HUES48 (cell line): ENCODE measurements at regions not wholly inside any gene's neighbourhood (a gene's known extent, or its start where the extent isn't known, plus 50 kb on each side); places are given as distances from the start of the nearest gene placed in this dataset.

ENCODE experiments used
- H3K27ac ChIP-seq: one replicate; pipeline ENCODE4 v1.7.0; 2013; ENCODE audit warnings: low read depth, low read length, inconsistent platforms
- H3K27me3 ChIP-seq: 2 replicates; pipeline ENCODE4 v1.6.1; 2013; ENCODE audit warnings: mild to moderate bottlenecking, low read length; ENCODE audit not compliant: control insufficient read depth, insufficient read depth
- H3K36me3 ChIP-seq: 2 replicates; pipeline ENCODE4 v1.6.1; 2013; ENCODE audit warnings: low read length; ENCODE audit not compliant: control insufficient read depth, insufficient read depth
- H3K4me1 ChIP-seq: 2 replicates; pipeline ENCODE4 v1.6.1; 2013; ENCODE audit warnings: mild to moderate bottlenecking, low read length; ENCODE audit not compliant: control insufficient read depth, insufficient read depth
- H3K4me3 ChIP-seq: 2 replicates; pipeline ENCODE4 v1.5.1; 2013; ENCODE audit warnings: mild to moderate bottlenecking, low read depth, low read length
- H3K9ac ChIP-seq: 2 replicates; pipeline ENCODE4 v1.6.1; 2013; ENCODE audit warnings: mild to moderate bottlenecking, low read depth, low read length, moderate library complexity
- H3K9me3 ChIP-seq: 2 replicates; pipeline ENCODE4 v1.6.1; 2013; ENCODE audit warnings: low read length; ENCODE audit not compliant: control insufficient read depth, insufficient read depth

DNA sequence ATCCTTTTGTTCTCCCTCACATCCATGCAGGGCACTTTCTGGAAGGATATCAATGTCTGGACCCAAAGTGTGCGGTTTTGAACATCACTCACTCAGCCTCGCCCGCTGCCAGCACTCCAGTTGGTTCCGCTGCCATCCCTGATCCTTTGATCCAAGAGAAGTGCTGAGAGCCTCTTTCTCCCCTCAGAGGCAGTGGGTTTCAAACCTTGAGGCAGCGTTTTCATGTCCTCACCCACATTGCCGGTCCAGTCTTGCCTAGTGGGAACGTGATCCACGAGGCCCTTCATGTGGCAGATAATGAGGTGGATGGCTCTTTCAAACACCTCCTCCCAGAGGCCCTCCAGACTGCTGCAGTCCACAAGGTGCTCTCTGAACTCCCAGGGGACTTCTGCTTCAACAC lies 122.2 kb downstream of the ACTL8 start:
- Histone ChIP-seq H3K27me3 (no peaks in the 10 kb centered on the region), H3K9ac (no peak overlapping the region), H3K27ac (no peak overlapping the region)

DNA sequence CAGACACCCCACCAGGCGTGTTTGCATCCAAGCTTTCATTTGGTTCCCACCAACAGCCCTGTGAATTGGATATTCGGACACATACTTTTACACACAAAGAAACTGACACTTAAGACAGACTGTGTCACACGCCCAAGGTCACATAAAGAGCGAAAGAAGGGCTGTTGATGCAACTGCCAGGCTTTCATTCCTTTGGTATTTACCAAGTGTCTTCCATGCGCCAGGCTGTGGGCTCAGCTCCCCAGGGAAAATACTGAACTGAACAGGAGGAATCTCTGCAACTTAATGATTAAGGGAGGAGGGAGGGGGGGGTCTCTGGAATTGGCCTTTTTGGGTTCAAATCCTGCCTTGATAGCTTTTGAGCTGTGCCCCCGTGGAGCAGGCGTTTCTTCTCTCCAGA lies 122.8 kb downstream of the ACTL8 start:
- Histone ChIP-seq H3K4me1 (no peaks in the 10 kb centered on the region), H3K27me3 (no peaks in the 10 kb centered on the region), H3K4me3 (no peak overlapping the region), H3K9me3 (no peaks in the 10 kb centered on the region), H3K36me3 (no peaks in the 10 kb centered on the region), H3K9ac (no peak overlapping the region), H3K27ac (no peak overlapping the region)

More for the DNA sequence above, 122.2 kb downstream of the ACTL8 start:
- H3K4me3 ChIP-seq = no peak overlapping the region
- no peaks in the 10 kb centered on the region for H3K4me1 ChIP-seq
- H3K36me3 ChIP-seq = no peaks in the 10 kb centered on the region
- H3K9me3 ChIP-seq = no peaks in the 10 kb centered on the region

DNA sequence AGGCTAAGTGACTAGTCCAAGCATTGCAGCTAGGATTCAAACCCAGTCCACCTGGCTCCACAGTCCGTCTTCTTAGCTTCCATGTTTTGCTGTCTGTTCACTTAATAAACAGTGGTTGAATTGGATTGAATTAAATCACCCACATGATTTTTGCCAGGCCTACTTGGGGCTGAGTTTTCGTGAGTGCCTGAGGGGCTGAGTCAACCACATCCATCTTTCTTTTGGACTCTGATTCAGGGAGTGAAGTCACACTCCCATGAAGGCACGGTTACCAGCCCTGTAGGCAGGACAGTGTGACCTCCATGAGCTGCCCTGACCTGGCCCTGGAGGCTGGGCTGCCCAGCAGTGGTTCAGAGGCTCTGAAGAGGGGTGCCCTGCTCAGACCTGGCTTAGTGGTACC lies 123.7 kb downstream of the ACTL8 start:
- Histone ChIP-seq H3K4me1 (no peaks in the 10 kb centered on the region), H3K9me3 (no peaks in the 10 kb centered on the region), H3K9ac (no peak overlapping the region), H3K27ac (no peak overlapping the region), H3K36me3 (no peaks in the 10 kb centered on the region), H3K27me3 (no peaks in the 10 kb centered on the region), H3K4me3 (no peak overlapping the region)

DNA sequence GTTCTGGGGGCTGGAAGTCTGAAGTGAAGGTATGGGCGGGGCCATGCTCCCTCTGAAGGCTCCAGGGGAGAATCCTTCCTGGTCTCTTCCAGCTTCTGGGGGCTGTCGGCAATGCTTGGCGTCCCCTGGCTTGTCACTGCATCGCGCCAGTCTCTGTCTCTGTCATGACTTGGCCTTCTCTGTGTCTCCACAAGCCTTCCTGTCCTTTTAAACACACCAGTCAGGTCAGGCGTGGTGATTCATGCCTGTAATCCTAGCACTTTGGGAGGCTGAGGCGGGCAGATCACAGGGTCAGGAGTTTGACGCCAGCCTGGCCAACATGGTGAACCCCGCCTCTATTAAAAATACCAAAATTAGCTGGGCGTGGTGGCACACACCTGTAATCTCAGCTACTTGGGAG lies 125.3 kb downstream of the ACTL8 start:
- no peak overlapping the region for H3K9ac ChIP-seq
- H3K36me3 ChIP-seq = no peaks in the 10 kb centered on the region
- H3K4me1 ChIP-seq = no peaks in the 10 kb centered on the region
- H3K4me3 ChIP-seq = no peak overlapping the region
- no peak overlapping the region for H3K27ac ChIP-seq
- no peaks in the 10 kb centered on the region for H3K27me3 ChIP-seq
- H3K9me3 ChIP-seq = no peaks in the 10 kb centered on the region

DNA sequence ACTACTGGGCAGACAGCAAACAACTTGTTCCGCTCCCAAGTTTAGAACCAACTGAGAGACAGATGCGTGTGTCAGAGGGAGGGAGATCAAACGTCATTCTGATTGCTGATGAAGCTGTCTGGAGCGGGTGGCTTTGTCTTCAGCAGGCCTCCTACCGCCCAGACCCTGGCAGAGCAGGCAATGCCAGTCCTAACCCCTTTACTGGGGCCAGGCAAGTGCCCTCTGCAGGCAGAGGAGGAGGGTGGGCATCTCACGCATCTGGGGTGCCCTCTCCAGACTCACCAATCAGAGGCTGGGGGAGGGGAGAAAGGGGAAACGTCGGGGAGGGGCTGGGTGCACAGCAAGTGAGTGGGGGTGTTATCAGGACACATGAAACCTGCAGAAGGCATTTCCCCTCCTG lies 126.6 kb downstream of the ACTL8 start:
- H3K4me3 ChIP-seq = no peak overlapping the region
- H3K9me3 ChIP-seq = no peaks in the 10 kb centered on the region
- no peak overlapping the region for H3K27ac ChIP-seq
- no peaks in the 10 kb centered on the region for H3K4me1 ChIP-seq
- no peaks in the 10 kb centered on the region for H3K36me3 ChIP-seq
- no peaks in the 10 kb centered on the region for H3K27me3 ChIP-seq
- no peak overlapping the region for H3K9ac ChIP-seq

DNA sequence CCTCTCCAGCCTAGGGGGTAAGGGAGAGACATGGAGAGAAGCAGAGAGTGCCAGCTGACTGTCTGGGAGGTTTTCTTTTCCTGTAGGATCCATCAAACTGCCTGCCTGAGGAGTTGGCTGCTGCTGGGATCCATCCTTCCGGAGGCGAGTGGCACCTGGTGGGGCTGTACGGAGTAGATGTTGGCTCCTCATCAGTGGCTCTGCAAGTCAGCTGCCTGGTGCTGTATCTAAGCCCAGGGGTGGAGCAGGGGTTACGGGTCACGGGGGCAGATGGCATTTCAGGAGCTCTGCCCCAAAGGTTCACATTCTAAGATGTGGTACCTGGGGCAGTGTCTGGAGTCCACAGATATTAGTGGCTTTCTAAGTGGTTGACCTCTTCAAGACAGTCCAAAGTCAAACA lies 128.0 kb downstream of the ACTL8 start:
- no peak overlapping the region for H3K27ac ChIP-seq
- no peaks in the 10 kb centered on the region for H3K9me3 ChIP-seq
- no peaks in the 10 kb centered on the region for H3K4me1 ChIP-seq
- H3K9ac ChIP-seq = no peak overlapping the region
- no peaks in the 10 kb centered on the region for H3K36me3 ChIP-seq
- H3K4me3 ChIP-seq = no peak overlapping the region
- no peaks in the 10 kb centered on the region for H3K27me3 ChIP-seq

DNA sequence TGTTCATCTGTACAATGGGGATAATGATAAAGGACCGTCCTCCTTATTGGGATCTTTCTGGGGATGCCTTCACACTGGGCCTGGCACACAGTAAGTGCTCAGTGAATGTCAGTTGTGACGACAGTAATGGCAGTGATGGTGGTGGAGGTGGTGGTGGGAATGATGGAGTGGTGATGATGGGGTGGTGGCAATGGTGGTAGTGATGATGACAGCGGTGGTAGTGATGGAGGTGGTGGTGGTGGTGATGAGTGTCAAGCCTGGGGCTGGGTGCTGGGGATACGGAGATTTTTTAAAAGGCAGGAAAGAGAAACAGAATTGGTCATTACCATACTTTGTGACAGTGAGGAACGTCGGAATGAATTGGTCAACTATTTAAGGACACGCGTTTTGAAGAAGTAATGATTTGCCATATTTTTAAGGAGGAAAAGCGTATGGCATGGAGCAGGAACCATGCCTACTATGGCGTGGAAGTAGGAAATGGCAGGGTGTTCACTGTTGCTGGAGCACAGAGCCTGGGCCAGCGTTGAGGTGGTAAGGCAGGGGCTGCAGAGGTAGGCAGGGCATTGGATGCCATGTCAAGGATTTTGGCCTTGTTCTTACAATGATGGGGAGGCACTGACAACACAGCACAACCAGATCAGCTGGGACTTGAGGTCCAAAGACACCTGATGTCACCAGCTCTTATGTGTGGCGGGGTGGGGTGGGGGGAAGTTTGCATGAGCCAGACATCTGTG lies 128.7 kb downstream of the ACTL8 start:
- no peaks in the 10 kb centered on the region for H3K9me3 ChIP-seq
- H3K36me3 ChIP-seq = no peaks in the 10 kb centered on the region
- no peaks in the 10 kb centered on the region for H3K27me3 ChIP-seq
- no peaks in the 10 kb centered on the region for H3K4me1 ChIP-seq
- no peak overlapping the region for H3K27ac ChIP-seq
- H3K4me3 ChIP-seq = no peak overlapping the region
- H3K9ac ChIP-seq = no peak overlapping the region

DNA sequence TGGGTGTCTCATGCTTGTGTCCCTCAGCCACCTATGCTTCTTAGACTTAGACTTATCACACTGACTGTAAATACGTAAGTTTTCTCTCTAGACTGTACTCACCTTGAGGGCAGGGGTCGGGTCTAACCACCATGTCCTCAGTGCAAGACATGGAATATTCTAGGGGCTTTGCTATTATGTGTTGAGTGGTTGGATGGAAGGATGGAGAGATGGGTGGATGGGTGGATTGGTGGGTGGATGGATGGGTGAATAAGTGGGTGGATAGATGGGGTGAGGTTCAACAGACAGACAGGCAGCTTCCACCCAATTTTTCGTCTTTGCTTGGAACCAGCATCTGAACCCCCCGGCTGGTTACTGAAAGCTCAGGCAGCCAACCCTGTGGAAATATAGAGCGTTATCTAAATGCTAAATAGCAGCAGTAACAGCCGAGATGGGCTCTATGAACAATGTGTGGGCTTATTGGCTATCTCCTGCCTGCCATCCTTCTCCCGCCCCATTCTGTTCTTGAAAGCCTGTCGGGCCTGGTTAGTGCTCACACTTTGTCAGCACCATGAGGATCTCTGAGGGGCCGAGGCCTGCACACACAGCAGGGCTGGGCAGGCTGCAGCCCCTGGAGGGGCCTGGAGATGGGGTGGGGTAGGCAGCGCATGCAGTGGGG lies 130.7 kb downstream of the ACTL8 start:
- Histone ChIP-seq H3K27me3 (peaks cover 10% of the 10 kb centered on the region; the same call in 1 of the 2 replicates), H3K9me3 (no peaks in the 10 kb centered on the region), H3K36me3 (no peaks in the 10 kb centered on the region), H3K4me3 (no peak overlapping the region), H3K27ac (no peak overlapping the region), H3K4me1 (no peaks in the 10 kb centered on the region), H3K9ac (no peak overlapping the region)

DNA sequence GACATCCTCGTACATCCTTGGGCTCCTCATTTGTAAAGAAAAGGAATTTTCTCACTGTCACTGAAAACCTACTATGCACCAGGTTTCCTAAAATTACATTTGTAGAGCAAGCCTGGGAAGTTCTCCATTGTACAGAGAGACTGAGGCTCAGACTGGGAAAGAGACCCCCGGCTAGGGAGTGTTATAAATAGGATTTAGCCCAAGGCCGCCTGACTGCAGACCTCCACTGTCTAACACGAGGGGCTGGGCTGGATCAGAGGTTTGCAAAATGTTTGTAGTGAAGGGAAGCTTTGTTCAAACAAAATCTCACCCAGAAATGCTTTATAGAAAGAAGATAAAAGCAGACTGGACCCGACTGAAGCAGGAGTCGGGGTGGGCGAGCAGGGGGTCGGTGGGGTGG lies 131.3 kb downstream of the ACTL8 start:
- Histone ChIP-seq H3K4me1 (no peaks in the 10 kb centered on the region), H3K4me3 (no peak overlapping the region), H3K27ac (no peak overlapping the region), H3K9ac (no peak overlapping the region), H3K27me3 (peaks cover 10% of the 10 kb centered on the region; the same call in 1 of the 2 replicates), H3K9me3 (no peaks in the 10 kb centered on the region), H3K36me3 (no peaks in the 10 kb centered on the region)

DNA sequence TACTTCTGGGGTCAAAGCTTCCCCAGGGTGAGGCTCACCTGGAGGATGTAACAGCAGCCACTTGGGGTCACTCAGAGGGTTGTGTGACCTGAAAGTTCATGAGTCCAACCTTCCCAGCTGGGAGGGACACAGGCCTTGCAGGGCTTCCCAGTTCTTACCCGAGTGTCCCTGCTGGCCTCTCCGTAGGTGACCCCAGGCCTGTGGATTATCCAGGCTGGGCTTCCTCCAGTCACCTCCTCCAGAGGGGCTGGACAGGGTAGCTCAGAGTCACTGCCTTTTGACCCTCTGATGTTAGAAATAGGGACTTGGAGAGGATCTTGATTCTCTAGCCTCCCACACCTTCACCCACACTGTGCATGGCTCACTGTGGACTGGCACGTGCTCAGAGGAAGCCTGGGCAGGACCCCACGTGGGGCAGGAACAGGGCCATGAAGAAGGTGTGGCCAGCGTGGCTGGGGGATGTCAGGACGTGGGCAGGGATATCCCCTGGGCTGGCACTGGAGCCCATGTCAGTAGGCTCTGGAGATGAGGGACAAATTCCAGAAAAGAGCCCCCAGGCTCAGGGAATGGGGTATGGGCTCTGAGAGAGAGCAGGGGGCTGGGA lies 131.8 kb downstream of the ACTL8 start:
- Histone ChIP-seq H3K4me1 (no peaks in the 10 kb centered on the region), H3K36me3 (no peaks in the 10 kb centered on the region), H3K27me3 (peaks cover 10% of the 10 kb centered on the region; the same call in 1 of the 2 replicates), H3K4me3 (no peak overlapping the region), H3K9ac (no peak overlapping the region), H3K27ac (no peak overlapping the region), H3K9me3 (no peaks in the 10 kb centered on the region)

DNA sequence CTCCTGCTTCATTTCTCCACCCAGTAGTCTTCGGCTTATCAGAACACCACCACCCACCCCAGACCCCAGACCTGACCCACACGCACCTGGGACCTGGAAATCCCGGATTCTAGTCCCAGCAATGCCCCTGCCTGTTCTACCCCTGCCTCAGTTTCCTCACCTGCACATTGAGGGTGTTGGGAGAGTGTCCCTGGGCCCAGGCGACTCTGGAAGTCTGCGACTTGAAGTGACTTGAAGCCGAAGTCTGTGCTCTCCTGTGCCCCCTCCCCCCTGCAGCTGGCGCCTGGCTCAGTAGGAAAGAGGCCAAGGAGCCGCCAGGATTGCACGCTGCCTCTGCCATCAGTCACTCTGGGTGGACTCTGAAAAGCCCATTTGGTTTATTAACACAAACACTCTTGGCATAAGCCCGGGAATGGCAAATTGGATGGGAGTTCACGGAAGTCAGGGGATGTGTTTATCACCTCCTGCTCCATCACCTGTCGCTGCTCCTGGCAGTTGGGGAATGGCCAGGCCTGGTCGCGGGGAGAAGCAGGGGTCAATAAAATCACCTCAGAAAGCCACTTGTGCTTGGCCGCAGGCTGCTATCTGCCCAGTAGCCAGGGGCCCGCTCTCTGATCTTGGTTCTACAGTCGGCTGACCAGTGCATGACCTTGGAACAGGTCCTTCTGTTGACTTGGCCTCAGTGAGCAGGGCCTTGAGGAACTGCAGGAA lies 132.7 kb downstream of the ACTL8 start:
- no peaks in the 10 kb centered on the region for H3K9me3 ChIP-seq
- peaks cover 10% of the 10 kb centered on the region; the same call in 1 of the 2 replicates for H3K27me3 ChIP-seq
- no peak overlapping the region for H3K9ac ChIP-seq
- H3K36me3 ChIP-seq = no peaks in the 10 kb centered on the region
- H3K27ac ChIP-seq = no peak overlapping the region
- no peak overlapping the region for H3K4me3 ChIP-seq
- no peaks in the 10 kb centered on the region for H3K4me1 ChIP-seq
